Esophagus (tissue), 2 donors: ENCODE measurements at regions not wholly inside any gene's neighbourhood (a gene's known extent, or its start where the extent isn't known, plus 50 kb on each side); places are given as distances from the start of the nearest gene placed in this dataset.

ENCODE experiments used
- H3K27ac ChIP-seq, 2 donors: one replicate each; pipeline ENCODE4 v1.5.1; 2013; ENCODE audit warnings: low read depth in 2 of 2, mild to moderate bottlenecking in 2 of 2, inconsistent platforms in 1 of 2, low read length in 1 of 2, moderate library complexity in 1 of 2
- H3K27me3 ChIP-seq, 2 donors: one replicate each; pipeline ENCODE4 v1.6.1; 2013; ENCODE audit warnings: low read length in 2 of 2, control low read depth in 1 of 2, mild to moderate bottlenecking in 1 of 2; ENCODE audit not compliant: insufficient read depth in 2 of 2, control insufficient read depth in 1 of 2
- H3K36me3 ChIP-seq, 2 donors: one replicate each; pipeline ENCODE4 v1.6.1; 2013; ENCODE audit warnings: low read length in 1 of 2; ENCODE audit not compliant: control insufficient read depth in 2 of 2, insufficient read depth in 2 of 2
- H3K4me1 ChIP-seq, 2 donors: one replicate each; pipeline ENCODE4 v1.6.1; 2013; ENCODE audit warnings: low read length in 1 of 2; ENCODE audit not compliant: control insufficient read depth in 2 of 2, insufficient read depth in 2 of 2
- H3K4me3 ChIP-seq, 2 donors: one replicate each; pipeline ENCODE4 v1.5.1; 2013; ENCODE audit warnings: low read length in 2 of 2, mild to moderate bottlenecking in 2 of 2, low read depth in 1 of 2, moderate library complexity in 1 of 2
- H3K9me3 ChIP-seq, 2 donors: one replicate each; pipeline ENCODE4 v1.6.1; 2013; ENCODE audit warnings: mild to moderate bottlenecking in 2 of 2, low read depth in 1 of 2, low read length in 1 of 2, moderate library complexity in 1 of 2; ENCODE audit not compliant: control insufficient read depth in 2 of 2, insufficient read depth in 1 of 2
- WGBS, 2 donors: extraction: QIAGEN DNeasy Blood & Tissue Kit; methylation state at CpG; one replicate each; pipeline ENCODE4 v1.1.7; 2013; 5-methylcytosine and 5-hydroxymethylcytosine counted together
- donor health status: healthy with polysubstance abuse.
- donor health status: Bipolar disorder and iron deficiency.

DNA sequence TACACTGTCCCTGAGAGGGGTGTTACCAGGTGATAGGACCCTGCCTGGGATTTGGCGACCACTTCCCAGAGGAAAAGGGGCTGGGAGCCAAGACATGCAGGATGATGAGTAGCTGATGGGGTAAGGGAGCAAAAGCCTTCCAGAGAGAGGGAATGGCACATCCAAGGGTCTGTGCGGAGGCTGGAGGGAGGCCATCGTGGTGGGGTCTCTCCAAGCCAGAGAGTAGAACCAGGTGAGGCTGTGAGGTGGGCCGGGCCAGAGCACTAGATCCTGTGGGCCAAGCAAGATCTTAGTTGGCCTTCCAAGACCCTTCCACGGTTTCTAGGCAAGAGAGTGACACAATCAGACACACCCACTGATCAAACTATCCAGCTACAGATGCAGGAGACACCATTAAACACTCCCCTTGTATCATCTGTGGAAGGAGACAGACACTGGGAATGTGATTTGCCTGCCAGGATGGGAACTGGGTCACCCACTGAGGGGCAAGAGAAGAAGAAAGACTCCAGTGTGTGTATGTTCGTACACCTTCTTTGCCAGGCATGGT, 128.9 kb downstream of the BANF2 start:
- Histone ChIP-seq H3K9me3 (no peaks in the 10 kb centered on the region), H3K4me3 (no peak overlapping the region), H3K4me1 (no peaks in the 10 kb centered on the region), H3K27ac (no peak overlapping the region), H3K36me3 (no peaks in the 10 kb centered on the region), H3K27me3 (no peaks in the 10 kb centered on the region)
- WGBS, 2 donors, result 86 to 87% methylated on average over 6 of the region's 6 CpGs

DNA sequence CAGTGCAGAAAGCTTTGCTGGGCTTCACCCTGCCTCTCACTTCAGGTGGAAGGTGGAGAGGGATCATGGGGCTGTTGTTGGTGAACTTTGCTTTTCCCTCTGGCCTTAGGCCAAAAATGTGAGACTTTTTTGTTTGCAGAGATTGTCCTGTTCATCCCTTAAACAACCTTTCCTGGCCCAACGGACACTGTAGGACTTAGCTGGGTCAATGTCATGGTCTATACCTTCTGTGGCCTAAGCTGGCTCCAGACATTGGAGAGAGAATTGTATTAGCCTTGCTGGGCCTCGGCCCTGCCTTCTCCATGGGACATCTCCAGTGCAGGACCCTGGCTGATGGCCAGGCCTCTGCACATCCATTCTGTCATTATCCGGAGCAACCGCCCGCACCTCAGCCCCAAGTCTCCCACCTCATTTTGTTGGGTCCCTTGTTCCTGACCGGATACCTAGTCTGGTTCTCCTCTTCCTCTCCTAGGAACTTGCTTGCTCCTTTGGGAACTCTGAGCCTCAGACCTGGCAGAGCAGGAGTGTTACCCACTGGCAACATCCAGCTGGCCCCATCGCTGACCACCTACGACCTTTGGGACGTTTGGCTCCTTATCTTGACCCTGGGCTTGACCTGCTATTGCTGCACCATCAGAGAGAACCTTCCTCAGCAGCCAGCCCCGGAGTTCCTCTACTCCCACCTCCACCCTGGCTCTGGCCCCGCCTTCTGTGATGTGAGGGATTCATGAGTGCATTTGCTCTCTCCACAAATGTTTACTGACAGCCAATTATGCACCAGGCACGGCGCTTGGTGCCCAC, 128.2 kb downstream of the BANF2 start:
- Histone ChIP-seq H3K4me1 (no peaks in the 10 kb centered on the region), H3K4me3 (no peak overlapping the region)
- 84 to 85% methylated on average over 13 of the region's 13 CpGs for WGBS, 2 donors

DNA sequence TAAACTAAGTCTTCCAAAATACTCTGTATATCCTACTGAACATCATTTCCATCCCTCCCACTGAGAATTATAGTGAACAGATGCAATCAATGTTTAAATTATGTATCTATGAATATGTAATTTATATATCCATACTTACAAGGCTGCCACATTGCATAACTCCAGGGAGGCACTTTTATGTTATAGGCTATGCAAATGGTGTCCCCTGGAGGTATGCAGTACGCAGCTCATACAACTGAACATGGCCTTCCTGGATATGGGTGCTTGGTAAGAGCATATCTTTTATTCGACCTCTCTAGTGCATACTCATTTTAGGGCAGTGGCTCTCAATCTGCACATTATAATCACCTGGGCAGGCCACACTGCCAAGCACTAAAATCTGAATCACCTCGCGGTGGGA, 127.3 kb downstream of the BANF2 start:
- Histone ChIP-seq H3K4me3 (no peak overlapping the region), H3K4me1 (no peaks in the 10 kb centered on the region), H3K27ac (no peak overlapping the region), H3K9me3 (no peaks in the 10 kb centered on the region), H3K36me3 (no peaks in the 10 kb centered on the region), H3K27me3 (no peaks in the 10 kb centered on the region)
- 93 to 94% methylated on average over 4 of the region's 4 CpGs for whole genome bisulfite sequencing, 2 donors

More for the DNA sequence above, 128.2 kb downstream of the BANF2 start:
- no peaks in the 10 kb centered on the region for H3K27me3 ChIP-seq
- H3K27ac ChIP-seq, result no peak overlapping the region
- no peaks in the 10 kb centered on the region for H3K36me3 ChIP-seq
- no peaks in the 10 kb centered on the region for H3K9me3 ChIP-seq

DNA sequence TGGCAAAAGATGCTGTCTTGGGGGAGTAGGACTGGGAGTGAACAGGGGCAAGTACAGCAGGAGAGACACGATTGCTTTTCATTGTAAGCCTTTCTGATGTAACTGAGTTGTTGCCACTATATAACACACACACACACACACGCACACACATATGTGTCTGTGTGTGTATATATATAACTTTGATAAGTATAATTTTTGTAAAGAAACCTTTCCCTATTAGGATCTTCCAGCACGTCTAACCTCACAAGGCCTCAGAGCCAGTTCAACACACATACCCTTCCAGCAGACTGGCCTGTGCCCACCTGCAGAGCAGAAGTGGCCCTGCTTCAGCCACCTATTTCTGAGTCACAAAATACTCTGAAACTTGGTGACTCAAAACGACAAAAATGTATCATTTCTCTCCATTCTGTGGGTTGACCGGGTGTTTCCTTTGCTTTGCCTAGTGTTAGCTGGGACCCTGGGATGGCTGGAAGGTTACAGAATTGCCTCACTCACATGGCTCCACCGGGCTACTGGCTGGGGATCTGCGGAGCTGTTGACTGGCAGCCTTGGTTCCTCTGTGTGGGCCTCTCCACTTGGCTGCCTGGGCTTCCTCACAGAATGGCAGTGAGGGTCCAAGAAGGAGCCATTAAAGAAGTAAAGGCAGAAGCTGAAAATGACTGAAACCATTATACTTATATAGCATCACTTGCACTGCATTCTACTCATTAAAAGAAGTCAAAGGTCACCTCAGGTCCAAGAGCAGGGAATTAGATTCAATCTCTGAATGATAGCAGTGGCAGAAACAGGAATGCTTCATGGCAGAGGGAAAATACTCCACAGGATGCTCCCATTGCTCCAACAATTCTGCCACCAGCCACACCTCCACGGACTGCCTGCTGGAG, 126.4 kb downstream of the BANF2 start:
- WGBS, 2 donors, result 83 to 88% methylated on average over 8 of the region's 8 CpGs
- Histone ChIP-seq H3K4me1 (no peaks in the 10 kb centered on the region), H3K36me3 (no peaks in the 10 kb centered on the region), H3K27ac (no peak overlapping the region), H3K27me3 (no peaks in the 10 kb centered on the region), H3K4me3 (no peak overlapping the region), H3K9me3 (no peaks in the 10 kb centered on the region)

DNA sequence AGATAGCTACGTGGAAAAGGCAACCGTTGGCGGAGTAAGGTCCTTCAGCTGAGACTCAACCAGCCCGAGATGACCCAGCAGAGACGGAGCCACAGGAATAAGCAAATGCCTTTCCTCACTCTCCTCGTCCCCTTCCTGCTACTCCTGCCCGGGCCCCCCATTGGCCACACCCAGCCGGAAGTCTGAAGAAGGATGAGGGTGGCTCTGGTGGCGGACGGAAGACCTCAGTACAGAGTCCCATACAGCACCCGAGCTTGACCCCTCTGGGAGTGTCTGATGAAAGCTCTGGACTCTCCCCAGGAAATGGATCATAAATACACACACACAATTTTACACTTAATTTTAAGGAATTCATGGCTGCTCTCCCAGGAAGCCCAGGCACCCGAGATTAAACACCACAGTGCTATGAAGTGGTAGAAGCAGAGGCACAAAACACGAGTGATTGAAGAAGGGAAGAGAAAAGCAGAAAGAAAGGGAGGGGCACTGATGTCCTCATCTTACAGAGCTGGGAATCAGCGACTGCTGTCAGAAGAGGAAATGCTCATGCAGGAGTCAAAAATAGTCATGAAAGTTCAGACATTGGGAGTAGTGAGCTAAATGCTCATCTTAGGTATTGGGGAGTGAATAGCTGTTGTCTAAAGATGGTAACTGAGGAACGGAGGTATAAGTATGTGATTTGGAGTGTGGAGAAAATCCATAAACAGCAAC, 125.6 kb downstream of the BANF2 start:
- Histone ChIP-seq H3K4me3 (no peak overlapping the region), H3K4me1 (no peaks in the 10 kb centered on the region), H3K9me3 (no peaks in the 10 kb centered on the region), H3K36me3 (no peaks in the 10 kb centered on the region), H3K27me3 (no peaks in the 10 kb centered on the region), H3K27ac (no peak overlapping the region)
- WGBS, 2 donors, result 60 to 65% methylated on average over 15 of the region's 15 CpGs

DNA sequence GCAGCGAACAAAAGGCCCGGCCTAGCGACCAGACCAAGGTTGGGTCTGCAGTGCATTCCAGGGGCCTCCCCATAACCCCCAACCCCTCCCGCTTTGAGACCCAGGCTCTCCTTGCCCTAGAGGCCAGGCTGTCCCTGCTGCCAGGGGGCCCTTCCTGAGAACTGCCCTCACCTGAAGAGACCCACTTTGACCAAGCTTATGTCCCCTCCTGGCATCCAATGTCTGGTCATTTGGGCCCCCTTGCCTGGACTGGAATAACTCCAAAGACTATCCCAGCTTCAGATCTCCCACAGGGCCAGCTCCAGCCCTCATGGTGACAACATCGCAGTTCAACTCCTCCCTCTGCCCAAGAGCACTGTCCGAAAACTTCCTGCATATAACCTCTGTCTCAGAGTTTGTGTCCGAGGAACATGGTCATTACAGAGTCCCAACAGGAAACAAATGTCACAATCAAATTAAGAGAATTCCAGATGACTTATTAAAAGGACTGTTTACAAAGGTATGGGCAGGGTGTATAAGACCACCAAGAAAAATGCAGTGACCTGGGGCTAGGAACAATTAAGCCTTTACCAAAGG, 125.0 kb downstream of the BANF2 start:
- no peak overlapping the region for H3K27ac ChIP-seq
- 86 to 92% methylated on average over 7 of the region's 7 CpGs for WGBS, 2 donors
- H3K4me3 ChIP-seq, result no peak overlapping the region
- no peaks in the 10 kb centered on the region for H3K36me3 ChIP-seq
- H3K27me3 ChIP-seq, result no peaks in the 10 kb centered on the region
- no peaks in the 10 kb centered on the region for H3K9me3 ChIP-seq
- H3K4me1 ChIP-seq, result no peaks in the 10 kb centered on the region

DNA sequence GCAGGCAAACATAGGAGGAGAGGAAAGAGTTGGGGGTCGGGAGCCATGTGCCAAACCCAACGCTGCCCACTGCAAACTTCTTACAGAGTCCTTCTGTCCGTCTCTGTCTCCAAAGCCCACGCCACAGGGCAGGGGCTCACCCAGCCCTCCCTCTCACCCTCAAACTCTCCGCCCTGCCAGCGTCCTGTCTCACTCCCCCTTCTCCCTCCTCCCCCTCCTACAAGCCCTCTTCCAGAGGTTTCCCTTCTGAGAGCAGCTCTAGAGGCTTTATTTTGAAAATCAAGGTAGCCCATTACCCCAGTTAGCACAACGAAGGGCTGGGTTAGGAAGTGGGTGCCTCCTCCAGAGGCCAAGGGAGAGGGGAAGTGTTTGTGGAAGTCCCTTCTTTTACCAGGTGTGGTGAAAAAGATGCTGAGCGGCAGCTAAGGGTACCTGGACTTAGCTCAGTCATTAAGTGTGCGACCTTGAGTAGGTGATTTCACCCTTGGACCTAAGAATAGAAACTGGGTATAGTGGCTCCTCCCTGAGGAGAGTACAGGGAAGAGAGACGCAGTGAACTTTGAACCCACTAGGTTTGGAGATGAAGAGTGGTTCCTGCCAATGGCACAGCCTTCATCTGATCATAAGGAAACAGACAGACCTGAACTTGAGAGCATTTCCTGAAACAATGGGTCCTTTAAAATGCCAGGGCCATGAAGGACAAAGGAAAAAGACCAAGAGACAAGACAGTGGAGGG, 123.8 kb downstream of the BANF2 start:
- no peaks in the 10 kb centered on the region for H3K4me1 ChIP-seq
- no peak overlapping the region for H3K27ac ChIP-seq
- H3K36me3 ChIP-seq, result no peaks in the 10 kb centered on the region
- H3K27me3 ChIP-seq, result no peaks in the 10 kb centered on the region
- WGBS, 2 donors, result 63 to 74% methylated on average over 10 of the region's 10 CpGs
- H3K9me3 ChIP-seq, result peaks cover 0 to 3% of the 10 kb centered on the region in 2 donors
- H3K4me3 ChIP-seq, result no peak overlapping the region

DNA sequence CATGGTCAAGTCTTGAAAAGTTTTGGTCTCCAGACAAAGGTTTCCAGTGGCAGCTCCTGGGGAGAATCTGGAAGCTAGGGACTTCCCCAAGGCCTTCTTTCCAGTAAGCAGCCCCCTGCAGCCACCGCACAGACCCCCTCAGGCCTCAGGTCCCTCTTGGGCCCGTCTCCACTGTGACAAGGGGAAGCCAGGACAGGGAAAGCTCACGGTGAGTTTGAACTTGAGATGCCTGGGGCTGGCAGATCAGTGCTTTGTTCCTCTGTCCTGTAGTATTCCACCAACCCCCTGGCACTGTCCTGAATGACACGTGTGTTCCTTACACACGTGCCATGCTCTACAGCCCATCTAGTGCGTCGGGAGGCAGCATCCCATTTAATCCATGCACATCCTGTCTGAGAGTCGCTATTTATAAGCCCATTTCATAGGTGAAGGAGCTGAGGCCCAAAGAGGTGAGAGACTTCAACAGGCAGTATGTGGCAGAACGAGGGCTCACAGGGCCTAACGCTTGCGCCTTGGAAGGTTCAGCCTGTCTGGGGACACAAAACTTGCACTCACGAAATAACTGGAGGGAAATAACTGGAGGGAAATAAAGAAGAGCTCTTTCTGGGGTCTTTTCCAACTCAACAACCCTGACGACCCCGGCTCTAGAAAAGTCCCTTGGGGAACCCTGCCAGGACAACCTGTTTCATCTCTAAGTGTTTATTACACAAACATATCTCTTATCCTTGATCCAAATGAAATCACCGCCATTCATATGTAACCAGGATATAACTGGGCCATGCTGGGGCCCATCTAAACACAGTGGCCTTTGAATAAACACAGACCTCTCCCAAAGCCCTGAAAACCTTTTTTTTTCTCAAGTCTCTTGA, 123.0 kb downstream of the BANF2 start:
- H3K36me3 ChIP-seq, result no peaks in the 10 kb centered on the region
- H3K4me3 ChIP-seq, result no peak overlapping the region
- peaks cover 0 to 3% of the 10 kb centered on the region in 2 donors for H3K9me3 ChIP-seq
- 82% methylated on average over 15 of the region's 15 CpGs for WGBS, 2 donors
- H3K27me3 ChIP-seq, result no peaks in the 10 kb centered on the region
- H3K4me1 ChIP-seq, result no peaks in the 10 kb centered on the region
- no peak overlapping the region for H3K27ac ChIP-seq
